Stomach (tissue), 8 donors: ENCODE measurements at regions not wholly inside any gene's neighbourhood (a gene's known extent, or its start where the extent isn't known, plus 50 kb on each side); places are given as distances from the start of the nearest gene placed in this dataset.

Source experiments
- DNase-seq, 2 donors: peaks; one replicate each; pipeline versions ENCODE4 v3.0.0 to v3.0.0-alpha.2; 2013 to 2019
- H3K27ac ChIP-seq, 5 donors: fragments of 200-600 bp in 4 of 5; sonication (generic) in 4 of 5; one replicate each; pipeline ENCODE4 v1.5.1; 2013 to 2019; ENCODE audit warnings: mild to moderate bottlenecking in 1 of 5, moderate library complexity in 1 of 5
- H3K27me3 ChIP-seq, 3 donors: fragments of 200-600 bp; sonication (generic); one replicate each; pipeline ENCODE4 v1.5.1; 2017 to 2019; ENCODE audit warnings: mixed run types in 1 of 3
- H3K36me3 ChIP-seq, 4 donors: fragments of 200-600 bp; sonication (generic); 1 replicate in 3 of 4; 2 replicates in 1 of 4; pipeline ENCODE4 v1.5.1; 2016 to 2019
- H3K4me1 ChIP-seq, 4 donors: fragments of 200-600 bp; sonication (generic); one replicate each; pipeline ENCODE4 v1.5.1; 2016 to 2019
- H3K4me3 ChIP-seq, 4 donors: fragments of 200-600 bp; sonication (generic) in 3 of 4; one replicate each; pipeline ENCODE4 v1.5.1; 2016 to 2019; ENCODE audit warnings: mild to moderate bottlenecking in 1 of 4
- H3K9me3 ChIP-seq, 4 donors: fragments of 200-600 bp; sonication (generic); one replicate each; pipeline ENCODE4 v1.5.1; 2016 to 2019
- CTCF ChIP-seq, 7 experiments: fragments of 450-650 bp in 4 of 7; fragments of 200-600 bp in 3 of 7; sonication (generic) in 3 of 7; IDR thresholded peaks; one replicate each; pipeline ENCODE4 v1.5.1; 2016 to 2019; ENCODE audit warnings: antibody characterized with exemption in 7 of 7, control low read depth in 2 of 7, mild to moderate bottlenecking in 1 of 7
- EP300 ChIP-seq: sonication (generic); formaldehyde crosslinking; IDR thresholded peaks from one replicate; pipeline ENCODE4 v1.6.1; 2017; ENCODE audit warnings: antibody characterized with exemption
- POLR2A ChIP-seq, 4 donors: fragments of 450-650 bp; IDR thresholded peaks; one replicate each; pipeline ENCODE4 v1.6.1; 2016; ENCODE audit warnings: antibody characterized with exemption in 4 of 4, control low read depth in 2 of 4, mild to moderate bottlenecking in 1 of 4, moderate library complexity in 1 of 4
- POLR2AphosphoS5 ChIP-seq, 3 donors: sonication (generic); formaldehyde crosslinking; IDR thresholded peaks; one replicate each; pipeline ENCODE4 v1.6.1; 2016; ENCODE audit warnings: antibody characterized with exemption in 3 of 3
- WGBS, 5 donors: extraction: QIAGEN DNeasy Blood & Tissue Kit in 3 of 5; methylation state at CpG; one replicate each; pipeline versions ENCODE4 v1.1.5 to v1.1.7; 2013 to 2018; 5-methylcytosine and 5-hydroxymethylcytosine counted together
- intact Hi-C: fragments of 100-400 bp; cut with DNase I; formaldehyde crosslinking; loops from one replicate; pipeline ENCODE4 v1.15.1; 2023; ENCODE audit warnings: low total_unique reads
- donor health status: healthy with polysubstance abuse.
- donor health status: Bipolar disorder and iron deficiency.
- donor health status: healthy.

- H3K27ac ChIP-seq, result no peak overlapping the region
- no peak for DNase-seq
- 44 to 61% (median 53%) methylated on average over 2 of the region's 2 CpGs for WGBS, 5 donors
- H3K4me1 ChIP-seq, result no peaks in the 10 kb centered on the region
- intact Hi-C loops, result no loop called here
- H3K36me3 ChIP-seq, result no peaks in the 10 kb centered on the region
- no peak for TF ChIP-seq EP300
- TF ChIP-seq POLR2AphosphoS5 (IDR thresholded peaks at IDR 0.05), result no peak
- TF ChIP-seq CTCF (IDR thresholded peaks at IDR 0.05), result no peak
- TF ChIP-seq POLR2A (IDR thresholded peaks at IDR 0.05), result no peak
- H3K27me3 ChIP-seq, result no peaks in the 10 kb centered on the region
- no peak overlapping the region for H3K4me3 ChIP-seq
- no peaks in the 10 kb centered on the region for H3K9me3 ChIP-seq
These were observed 623.3 kb downstream of the PDCD6IP start for GRCh38 chr3:34421762-34422161.

- Histone ChIP-seq H3K4me3 (no peak overlapping the region), H3K27me3 (no peaks in the 10 kb centered on the region), H3K36me3 (no peaks in the 10 kb centered on the region), H3K27ac (no peak overlapping the region), H3K9me3 (peaks cover 0 to 24% (median 11%) of the 10 kb centered on the region in 4 donors), H3K4me1 (no peaks in the 10 kb centered on the region)
- intact Hi-C loops, result no loop called here
- TF ChIP-seq EP300 (no peak), CTCF (IDR thresholded peaks at IDR 0.05) (no peak), POLR2AphosphoS5 (IDR thresholded peaks at IDR 0.05) (no peak), POLR2A (IDR thresholded peaks at IDR 0.05) (no peak)
- DNase-seq, result no peak
- 74 to 86% (median 80%) methylated on average over 2 of the region's 2 CpGs for WGBS, 5 donors
These were observed 641.4 kb downstream of the PDCD6IP start for GRCh38 chr3:34439796-34440195.

- TF ChIP-seq POLR2AphosphoS5 (IDR thresholded peaks at IDR 0.05) (no peak), CTCF (IDR thresholded peaks at IDR 0.05) (no peak), EP300 (no peak), POLR2A (IDR thresholded peaks at IDR 0.05) (no peak)
- Histone ChIP-seq H3K4me3 (no peak overlapping the region), H3K9me3 (peaks cover 5 to 27% (median 19%) of the 10 kb centered on the region in 4 donors), H3K27me3 (no peaks in the 10 kb centered on the region), H3K27ac (no peak overlapping the region), H3K4me1 (no peaks in the 10 kb centered on the region), H3K36me3 (no peaks in the 10 kb centered on the region)
- no peak for DNase-seq
- intact Hi-C loops, result no loop called here
These were observed 645.7 kb downstream of the PDCD6IP start for GRCh38 chr3:34444137-34444536.

GRCh38 chr3:34449305-34449704 is 650.9 kb downstream of the PDCD6IP start:
- Histone ChIP-seq H3K27ac (no peak overlapping the region), H3K4me1 (no peaks in the 10 kb centered on the region), H3K4me3 (no peak overlapping the region), H3K9me3 (peaks cover 2 to 19% (median 8%) of the 10 kb centered on the region in 4 donors), H3K27me3 (no peaks in the 10 kb centered on the region), H3K36me3 (no peaks in the 10 kb centered on the region)
- intact Hi-C loops, result no loop called here
- 49 to 58% (median 57%) methylated on average over 3 of the region's 3 CpGs for WGBS, 5 donors
- TF ChIP-seq POLR2AphosphoS5 (IDR thresholded peaks at IDR 0.05) (no peak), EP300 (no peak), POLR2A (IDR thresholded peaks at IDR 0.05) (no peak), CTCF (IDR thresholded peaks at IDR 0.05) (no peak)
- DNase-seq, result no peak
